HCT116 (cell line): ENCODE measurements at regions not wholly inside any gene's neighbourhood (a gene's known extent, or its start where the extent isn't known, plus 50 kb on each side); places are given as distances from the start of the nearest gene placed in this dataset.

Source experiments
- ATAC-seq: fragments of 200-7000 bp; cut with Tn5 transposase; 2 replicates; pipeline ENCODE4 v1.9.1; 2020; ENCODE audit warnings: mild to moderate bottlenecking, moderate library complexity
- BruUV-seq: library from RNA; stranded (reverse); fragments of 400-500 nt; replicated peaks from 2 replicates; lab custom pipeline; 2021; lab: Mats Ljungman, UMichigan
- CTCF ChIA-PET: fragments of 300-600 bp; sonication (Branson Sonifier 250); formaldehyde crosslinking; loops from one replicate; lab custom pipeline; 2021; ENCODE audit warnings: antibody characterized with exemption; lab: Charles Lee
- POLR2A ChIA-PET: fragments of 300-600, 350-600 bp; sonication (Branson Sonifier 250); formaldehyde crosslinking; loops from one replicate; lab custom pipeline; 2021; ENCODE audit warnings: antibody characterized with exemption; lab: Charles Lee
- RAD21 ChIA-PET, 2 experiments: fragments of 300-600 bp; sonication (Branson Sonifier 250); formaldehyde crosslinking; loops; one replicate each; lab custom pipeline; 2023; ENCODE audit warnings: low total read pairs in 2 of 2; ENCODE audit not compliant: uncharacterized antibody in 2 of 2, unreplicated experiment in 2 of 2, low non-redundant PET in 1 of 2; lab: Charles Lee
- DNase-seq: peaks from one replicate; pipeline ENCODE4 v3.0.0-alpha.2; 2010; ENCODE audit warnings: low read depth, low spot score
- H2AFZ ChIP-seq: fragments of 200-600 bp; shearing (Covaris generic), sonication (generic); 2 replicates; pipeline ENCODE4 v1.6.1; 2017; ENCODE audit warnings: low read depth, mixed run types, mixed read lengths, antibody characterized with exemption, low read length; ENCODE audit not compliant: poor library complexity, severe bottlenecking
- H3K27ac ChIP-seq: 2 replicates; pipeline ENCODE4 v1.5.1; 2012; ENCODE audit warnings: low read depth, low read length
- H3K27me3 ChIP-seq: fragments of 200-600 bp; sonication (generic); 2 replicates; pipeline ENCODE4 v1.6.1; 2016; ENCODE audit warnings: mixed run types, low read length, mixed read lengths; ENCODE audit not compliant: insufficient read depth
- H3K36me3 ChIP-seq, 2 experiments: fragments of 200-500 bp in 1 of 2; fragments of 200-600 bp in 1 of 2; sonication (Bioruptor generic) in 1 of 2; sonication (generic) in 1 of 2; 2 replicates each; pipeline versions ENCODE4 v1.5.1 to v1.6.1; 2014 to 2016; ENCODE audit warnings: low read length in 2 of 2, inconsistent platforms in 1 of 2, mixed read lengths in 1 of 2, mixed run types in 1 of 2; ENCODE audit not compliant: insufficient read depth in 2 of 2, control insufficient read depth in 1 of 2
- H3K4me1 ChIP-seq, 2 experiments: fragments of 200-600 bp in 1 of 2; sonication (generic) in 1 of 2; 2 replicates each; pipeline versions ENCODE4 v1.5.1 to v1.6.1; 2012 to 2017; ENCODE audit warnings: low read length in 2 of 2, inconsistent platforms in 1 of 2, mild to moderate bottlenecking in 1 of 2, mixed read lengths in 1 of 2, mixed run types in 1 of 2, moderate library complexity in 1 of 2; ENCODE audit not compliant: insufficient read depth in 2 of 2, control insufficient read depth in 1 of 2
- H3K4me2 ChIP-seq: fragments of 200-600 bp; sonication (generic); 2 replicates; pipeline ENCODE4 v1.6.1; 2017; ENCODE audit warnings: mixed run types, low read length, mixed read lengths
- H3K4me3 ChIP-seq, 2 experiments: fragments of 200-600 bp in 1 of 2; sonication (generic) in 1 of 2; replicated peaks in 1 of 2; 2 replicates each; pipeline ENCODE4 v1.5.1; 2011 to 2016; ENCODE audit warnings: low read length in 2 of 2, control low read depth in 1 of 2, low read depth in 1 of 2, mild to moderate bottlenecking in 1 of 2, mixed read lengths in 1 of 2, mixed run types in 1 of 2
- H3K79me2 ChIP-seq: fragments of 200-600 bp; sonication (generic); 2 replicates; pipeline ENCODE4 v1.6.1; 2017; ENCODE audit warnings: mild to moderate bottlenecking, mixed run types, low read length, moderate library complexity, mixed read lengths; ENCODE audit not compliant: insufficient read depth
- H3K9ac ChIP-seq: fragments of 200-600 bp; sonication (generic); 2 replicates; pipeline ENCODE4 v1.6.1; 2016; ENCODE audit warnings: low read length, mixed read lengths
- H3K9me2 ChIP-seq: fragments of 200-600 bp; sonication (generic), shearing (Covaris generic); 2 replicates; pipeline ENCODE4 v1.6.1; 2017; ENCODE audit warnings: mixed run types, mild to moderate bottlenecking, moderate library complexity; ENCODE audit not compliant: insufficient read depth
- H3K9me3 ChIP-seq, 2 experiments: fragments of 200-500 bp in 1 of 2; fragments of 200-600 bp in 1 of 2; sonication (Bioruptor generic) in 1 of 2; sonication (generic) in 1 of 2; 2 replicates each; pipeline ENCODE4 v1.6.1; 2014 to 2017; ENCODE audit warnings: low read length in 2 of 2, mixed read lengths in 2 of 2, inconsistent platforms in 1 of 2, low read depth in 1 of 2, mild to moderate bottlenecking in 1 of 2, mixed run types in 1 of 2, moderate library complexity in 1 of 2; ENCODE audit not compliant: control insufficient read depth in 1 of 2, insufficient read depth in 1 of 2
- H4K20me1 ChIP-seq: fragments of 200-600 bp; sonication (generic), shearing (Covaris generic); 2 replicates; pipeline ENCODE4 v1.6.1; 2017; ENCODE audit warnings: mixed run types, mild to moderate bottlenecking, moderate library complexity; ENCODE audit not compliant: insufficient read depth
- CEBPB ChIP-seq: IDR thresholded peaks from 2 replicates; pipeline ENCODE4 v1.6.1; 2012; ENCODE audit warnings: low read depth
- EGR1 ChIP-seq: IDR thresholded peaks from 2 replicates; pipeline ENCODE4 v1.6.1; 2012; ENCODE audit warnings: low read depth
- POLR2AphosphoS5 ChIP-seq: IDR thresholded peaks from 2 replicates; pipeline ENCODE4 v1.6.1; 2011; ENCODE audit warnings: mild to moderate bottlenecking, low read depth, low read length, moderate library complexity
- RAD21 ChIP-seq: IDR thresholded peaks from 2 replicates; pipeline ENCODE4 v1.6.1; 2012; ENCODE audit warnings: low read depth, mild to moderate bottlenecking
- REST ChIP-seq: IDR thresholded peaks from 2 replicates; pipeline ENCODE4 v1.6.1; 2012; ENCODE audit warnings: low read depth
- SP1 ChIP-seq: IDR thresholded peaks from 2 replicates; pipeline ENCODE4 v1.6.1; 2012; ENCODE audit warnings: low read depth
- TCF7L2 ChIP-seq: IDR thresholded peaks from 2 replicates; pipeline ENCODE4 v1.7.0; 2011; ENCODE audit warnings: borderline replicate concordance, inconsistent platforms; ENCODE audit not compliant: insufficient read depth, insufficient read length; ENCODE audit errors: extremely low read depth
- YY1 ChIP-seq: IDR thresholded peaks from 2 replicates; pipeline ENCODE4 v1.6.1; 2011; ENCODE audit warnings: low read length, low read depth, moderate library complexity, mild to moderate bottlenecking; ENCODE audit not compliant: insufficient replicate concordance; ENCODE audit errors: extremely low read depth
- ZFX ChIP-seq: fragments of 450-650 bp; IDR thresholded peaks from 2 replicates; pipeline ENCODE4 v1.6.1; 2017
- ZNF274 ChIP-seq: fragments of 200-500 bp; sonication (Bioruptor generic); IDR thresholded peaks from 2 replicates; pipeline ENCODE4 v1.6.1; 2014; ENCODE audit warnings: mild to moderate bottlenecking, low read depth, low read length, inconsistent platforms
- intact Hi-C: fragments of 100-400 bp; cut with micrococcal nuclease; formaldehyde crosslinking; loops from 2 replicates; pipeline ENCODE4 v1.10.0; 2022
- TF ChIP-seq, protein P1 (sequence below), 3 experiments: fragments of 200-600 bp in 1 of 3; sonication (generic) in 1 of 3; IDR thresholded peaks in 2 of 3; conservative IDR thresholded peaks in 1 of 3; 2 replicates each; pipeline ENCODE4 v1.5.1; 2012 to 2017; ENCODE audit warnings: low read depth in 2 of 3, low read length in 2 of 3, antibody characterized with exemption in 1 of 3, borderline replicate concordance in 1 of 3, control low read depth in 1 of 3, mild to moderate bottlenecking in 1 of 3, mixed read lengths in 1 of 3, mixed run types in 1 of 3, moderate library complexity in 1 of 3; ENCODE audit not compliant: insufficient read depth in 1 of 3
- TF ChIP-seq, protein P2 (sequence below): IDR thresholded peaks from 2 replicates; pipeline ENCODE4 v1.6.1; 2011; ENCODE audit warnings: mild to moderate bottlenecking, low read length, moderate library complexity; ENCODE audit not compliant: insufficient replicate concordance; ENCODE audit errors: extremely low read depth

DNA sequence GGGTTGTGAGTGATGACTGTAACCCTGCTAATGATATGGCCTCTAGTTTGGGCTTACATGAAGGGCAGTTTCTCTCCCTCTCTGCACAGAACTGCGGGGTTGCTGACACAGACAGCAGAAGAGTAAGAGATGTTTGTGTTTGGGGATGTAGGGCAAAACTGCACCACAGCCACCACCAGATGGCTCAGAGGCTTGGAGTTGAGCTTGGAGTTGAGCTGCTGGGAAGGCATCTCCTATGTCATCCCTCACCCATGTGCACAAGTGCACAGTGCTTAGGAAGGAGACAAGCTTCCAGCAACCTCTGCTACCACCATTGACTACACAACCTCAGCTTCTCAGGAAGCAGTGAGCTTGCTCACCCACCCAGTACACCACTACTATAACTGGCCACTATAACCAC, 303.9 kb upstream of the DEFB112 start:
- POLR2A ChIA-PET: no interaction called here

More for the DNA sequence above, 303.9 kb upstream of the DEFB112 start:
- intact Hi-C loops: no loop called here
- H4K20me1 ChIP-seq: no peaks in the 10 kb centered on the region
- H3K4me1 ChIP-seq: no peaks in the 10 kb centered on the region
- H3K27me3 ChIP-seq: no peaks in the 10 kb centered on the region
- no TSS peak for BruUV-seq
- H2AFZ ChIP-seq: no peak overlapping the region
- no peaks in the 10 kb centered on the region for H3K36me3 ChIP-seq
- RAD21 ChIA-PET: no interaction called here
- peaks cover 0 to 3% of the 10 kb centered on the region in 2 experiments; a peak in 2 of 4 replicates for H3K9me3 ChIP-seq
- DNase-seq (no peak), ATAC-seq (no peak)
- H3K4me3 ChIP-seq: no peak overlapping the region
- TF ChIP-seq, protein P1, sequence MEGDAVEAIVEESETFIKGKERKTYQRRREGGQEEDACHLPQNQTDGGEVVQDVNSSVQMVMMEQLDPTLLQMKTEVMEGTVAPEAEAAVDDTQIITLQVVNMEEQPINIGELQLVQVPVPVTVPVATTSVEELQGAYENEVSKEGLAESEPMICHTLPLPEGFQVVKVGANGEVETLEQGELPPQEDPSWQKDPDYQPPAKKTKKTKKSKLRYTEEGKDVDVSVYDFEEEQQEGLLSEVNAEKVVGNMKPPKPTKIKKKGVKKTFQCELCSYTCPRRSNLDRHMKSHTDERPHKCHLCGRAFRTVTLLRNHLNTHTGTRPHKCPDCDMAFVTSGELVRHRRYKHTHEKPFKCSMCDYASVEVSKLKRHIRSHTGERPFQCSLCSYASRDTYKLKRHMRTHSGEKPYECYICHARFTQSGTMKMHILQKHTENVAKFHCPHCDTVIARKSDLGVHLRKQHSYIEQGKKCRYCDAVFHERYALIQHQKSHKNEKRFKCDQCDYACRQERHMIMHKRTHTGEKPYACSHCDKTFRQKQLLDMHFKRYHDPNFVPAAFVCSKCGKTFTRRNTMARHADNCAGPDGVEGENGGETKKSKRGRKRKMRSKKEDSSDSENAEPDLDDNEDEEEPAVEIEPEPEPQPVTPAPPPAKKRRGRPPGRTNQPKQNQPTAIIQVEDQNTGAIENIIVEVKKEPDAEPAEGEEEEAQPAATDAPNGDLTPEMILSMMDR (IDR thresholded peaks at IDR 0.05 in 2 of 3, conservative IDR thresholded peaks at IDR 0.05 in 1 of 3; ENCODE audit: borderline replicate concordance in 1 of 3, insufficient read depth in 1 of 3, low read depth in 2 of 3, low read length in 2 of 3): no peak
- TF ChIP-seq ZFX: no peak
- no peak for TF ChIP-seq SP1
- TF ChIP-seq POLR2AphosphoS5: no peak
- TF ChIP-seq YY1: no peak
- TF ChIP-seq EGR1: no peak
- TF ChIP-seq ZNF274: no peak
- no peak for TF ChIP-seq TCF7L2
- no peak for TF ChIP-seq RAD21
- TF ChIP-seq, protein P2, sequence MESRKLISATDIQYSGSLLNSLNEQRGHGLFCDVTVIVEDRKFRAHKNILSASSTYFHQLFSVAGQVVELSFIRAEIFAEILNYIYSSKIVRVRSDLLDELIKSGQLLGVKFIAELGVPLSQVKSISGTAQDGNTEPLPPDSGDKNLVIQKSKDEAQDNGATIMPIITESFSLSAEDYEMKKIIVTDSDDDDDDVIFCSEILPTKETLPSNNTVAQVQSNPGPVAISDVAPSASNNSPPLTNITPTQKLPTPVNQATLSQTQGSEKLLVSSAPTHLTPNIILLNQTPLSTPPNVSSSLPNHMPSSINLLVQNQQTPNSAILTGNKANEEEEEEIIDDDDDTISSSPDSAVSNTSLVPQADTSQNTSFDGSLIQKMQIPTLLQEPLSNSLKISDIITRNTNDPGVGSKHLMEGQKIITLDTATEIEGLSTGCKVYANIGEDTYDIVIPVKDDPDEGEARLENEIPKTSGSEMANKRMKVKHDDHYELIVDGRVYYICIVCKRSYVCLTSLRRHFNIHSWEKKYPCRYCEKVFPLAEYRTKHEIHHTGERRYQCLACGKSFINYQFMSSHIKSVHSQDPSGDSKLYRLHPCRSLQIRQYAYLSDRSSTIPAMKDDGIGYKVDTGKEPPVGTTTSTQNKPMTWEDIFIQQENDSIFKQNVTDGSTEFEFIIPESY: no peak
- TF ChIP-seq CEBPB: no peak
- TF ChIP-seq REST: no peak
- CTCF ChIA-PET: no interaction called here
- H3K27ac ChIP-seq: no peak overlapping the region
- H3K4me2 ChIP-seq: no peak overlapping the region
- no peak overlapping the region for H3K9ac ChIP-seq
- no peaks in the 10 kb centered on the region for H3K79me2 ChIP-seq
- H3K9me2 ChIP-seq: no peaks in the 10 kb centered on the region
